GM19025 (cell line): ENCODE measurements at regions not wholly inside any gene's neighbourhood (a gene's known extent, or its start where the extent isn't known, plus 50 kb on each side); places are given as distances from the start of the nearest gene placed in this dataset.

Experiments
- ATAC-seq: cut with Tn5 transposase; IDR thresholded peaks from one replicate; pipeline ENCODE4 v1.9.1; 2021; ENCODE audit warnings: mild to moderate bottlenecking, low read depth, moderate library complexity; ENCODE audit not compliant: unreplicated experiment

DNA sequence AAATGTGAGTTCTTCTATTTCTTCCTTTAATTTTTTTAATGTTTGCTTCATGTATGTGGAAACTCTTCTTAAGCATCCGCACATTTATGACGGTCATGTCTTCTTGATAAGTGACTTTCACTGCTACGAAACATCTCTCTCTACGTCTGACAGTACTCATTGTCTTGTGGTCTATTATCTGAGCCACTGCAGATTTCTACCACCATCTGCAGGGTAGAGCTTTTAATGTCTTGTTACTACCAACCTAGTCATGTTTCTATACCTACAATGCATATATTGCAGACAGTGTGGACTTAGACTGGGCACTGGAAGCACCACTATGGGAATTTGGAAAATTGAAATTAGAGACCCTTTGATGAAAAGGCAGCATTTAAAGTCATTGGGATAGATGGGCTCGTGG is 75.4 kb upstream of the ARHGEF7 start:
- ATAC-seq, result no peak

DNA sequence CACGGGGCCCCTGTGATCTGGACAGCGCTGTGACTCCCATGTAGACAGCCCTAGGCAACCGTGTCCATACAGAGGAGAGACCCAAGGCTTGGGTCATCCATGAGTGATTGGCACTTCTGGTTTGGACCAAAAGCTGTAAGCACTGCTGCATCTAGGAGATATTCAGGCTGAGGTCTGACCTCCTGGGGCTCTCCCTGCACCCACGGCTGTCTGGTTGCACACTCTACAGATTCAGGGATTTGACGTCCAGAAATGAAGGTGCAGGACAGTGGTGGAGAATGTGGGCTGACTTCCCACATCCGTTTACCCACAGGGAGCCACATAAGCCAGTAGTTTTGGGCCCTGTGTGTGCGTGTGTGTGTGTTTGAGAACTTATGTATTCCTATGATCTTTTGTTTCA is 76.2 kb upstream of the ARHGEF7 start:
- no peak for ATAC-seq

DNA sequence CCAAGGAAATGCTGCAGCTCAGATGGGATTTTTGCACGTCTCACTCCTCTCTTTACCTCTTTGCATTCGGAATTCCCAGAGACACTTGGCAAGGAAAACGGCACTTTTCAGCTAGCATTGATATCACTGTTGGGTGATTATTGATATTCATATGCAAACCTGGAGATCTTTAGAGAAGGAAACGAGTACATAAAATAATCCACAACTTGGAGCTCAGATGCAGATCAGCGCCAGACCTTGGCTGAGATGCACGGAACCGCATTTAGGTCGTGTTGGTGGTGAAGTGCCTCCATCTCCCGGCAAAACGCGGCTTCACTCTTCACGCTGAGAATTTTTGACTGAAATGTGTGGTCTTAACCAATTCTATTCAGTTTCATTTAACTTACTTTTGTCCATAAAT is 77.2 kb upstream of the ARHGEF7 start:
- ATAC-seq, result no peak

DNA sequence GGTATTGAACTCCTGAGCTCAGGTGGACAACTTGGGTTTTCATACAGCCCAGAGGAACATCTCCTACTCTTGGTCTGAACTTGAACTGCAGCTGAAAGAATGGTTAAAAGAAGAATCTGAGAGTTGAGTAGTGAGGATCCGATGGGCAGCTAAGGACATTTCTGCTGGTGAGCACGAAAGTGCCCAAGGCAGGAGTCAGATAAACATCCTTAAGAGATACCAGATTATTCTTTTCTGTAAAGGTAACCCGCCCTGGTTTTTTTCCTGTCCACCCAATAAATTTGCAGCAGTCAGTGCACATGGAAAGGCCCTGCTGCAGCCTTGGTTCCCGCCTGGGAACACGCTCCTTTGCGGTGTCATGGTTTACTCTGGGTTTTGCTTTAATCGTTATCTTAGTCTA is 78.4 kb upstream of the ARHGEF7 start:
- no peak for ATAC-seq

DNA sequence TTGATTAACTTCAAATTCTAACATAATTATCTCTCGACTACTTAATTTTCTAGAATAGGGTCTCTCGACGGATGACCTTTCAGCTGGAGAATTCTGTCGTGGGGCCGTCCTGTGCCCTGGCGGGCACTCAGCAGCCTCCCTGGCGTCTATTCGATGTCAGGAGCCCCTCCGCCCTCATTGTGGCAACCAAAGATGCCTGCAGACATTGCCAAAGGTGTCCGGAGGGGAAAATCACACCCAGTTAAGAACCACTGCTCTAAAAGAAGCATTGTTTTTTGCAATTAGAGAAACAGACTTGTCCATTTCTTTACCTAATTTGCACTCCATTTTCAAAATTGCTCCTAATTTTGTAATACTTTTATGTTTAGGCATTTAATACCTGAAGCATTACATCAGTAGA is 79.2 kb upstream of the ARHGEF7 start:
- no peak for ATAC-seq

DNA sequence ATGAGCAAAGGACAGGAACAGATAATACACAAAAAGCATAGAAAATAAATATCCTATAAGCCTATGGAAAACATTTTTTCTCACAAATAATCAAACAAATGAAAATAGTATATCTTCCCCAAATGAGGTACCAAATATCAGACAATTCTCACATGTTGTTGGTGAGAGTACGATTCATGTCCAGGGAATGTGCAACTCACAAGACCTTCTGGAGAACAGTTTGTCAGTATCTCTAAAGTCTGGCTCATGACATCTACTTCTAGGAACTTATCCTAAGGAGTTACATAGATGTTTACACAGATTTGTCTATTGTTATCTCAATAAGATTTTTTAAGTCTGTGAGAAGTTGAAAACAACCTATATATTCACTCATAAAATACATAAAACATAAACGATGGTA is 80.3 kb upstream of the ARHGEF7 start:
- ATAC-seq, result no peak

DNA sequence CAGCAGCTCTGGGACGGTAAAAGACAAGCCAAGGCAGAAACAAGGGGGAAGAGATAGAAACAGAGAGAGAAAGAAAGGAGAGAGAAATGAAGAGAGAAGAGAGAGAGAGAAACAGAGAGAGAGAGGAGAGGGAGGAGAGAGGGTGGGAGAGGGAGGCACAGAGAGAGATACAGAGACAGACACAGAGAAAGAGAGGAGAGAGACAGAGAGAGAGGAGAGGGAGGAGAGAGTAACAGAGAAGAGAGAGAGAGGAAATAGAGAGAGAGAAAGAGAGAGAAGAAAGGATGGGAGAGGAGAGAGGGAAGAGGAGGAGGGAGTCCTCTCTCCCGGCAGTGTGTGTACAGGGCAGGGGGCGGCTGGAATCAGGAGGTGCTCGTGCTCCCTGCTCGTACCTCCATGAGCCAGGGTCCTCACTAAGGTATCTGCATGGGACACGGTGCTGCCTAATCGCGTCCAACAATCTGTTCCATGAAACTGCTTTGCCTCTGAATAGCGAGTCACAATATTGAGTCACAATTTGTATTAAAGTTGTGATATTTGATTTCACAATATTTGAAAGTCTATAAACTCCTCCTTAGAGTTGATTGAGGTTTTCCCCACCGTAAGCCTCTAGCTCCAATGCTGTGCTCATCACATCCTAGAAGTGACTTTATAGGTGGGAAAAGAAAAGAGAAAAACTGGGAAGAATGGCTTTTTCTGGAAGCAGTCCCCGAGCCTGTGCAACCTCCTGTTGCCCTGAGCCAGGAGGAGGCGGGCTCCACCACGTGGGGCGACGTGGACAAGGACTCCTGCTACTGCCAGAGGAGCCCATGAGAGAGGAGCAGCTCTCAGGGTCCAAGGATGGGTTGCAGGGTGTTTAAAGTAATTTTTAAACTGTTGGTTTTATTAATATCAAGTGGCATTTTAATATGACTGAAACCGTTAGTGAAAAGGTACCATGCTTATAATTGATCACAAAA is 81.7 kb upstream of the ARHGEF7 start:
- ATAC-seq, result no peak

DNA sequence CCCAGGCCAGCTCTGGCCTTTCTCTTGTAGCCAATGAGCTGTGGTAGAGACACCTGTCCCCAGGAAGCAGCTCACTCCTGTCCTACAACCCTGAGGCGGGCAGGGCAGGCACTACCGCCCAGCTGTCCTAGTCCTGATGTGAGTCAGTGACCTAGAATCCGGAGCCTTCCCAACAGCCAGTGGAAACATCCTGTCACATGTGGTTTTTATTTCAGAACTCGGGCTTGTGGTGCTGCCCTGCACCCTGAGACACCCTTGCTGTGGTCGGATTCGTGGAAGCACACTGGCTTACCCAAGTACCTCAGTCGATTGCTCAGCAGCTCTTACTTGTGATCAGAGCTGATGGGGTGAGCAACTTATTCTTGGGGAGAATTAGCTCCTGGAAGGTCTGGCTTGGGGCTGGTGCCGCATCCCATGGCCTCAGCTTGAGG is 83.6 kb upstream of the ARHGEF7 start:
- no peak for ATAC-seq

DNA sequence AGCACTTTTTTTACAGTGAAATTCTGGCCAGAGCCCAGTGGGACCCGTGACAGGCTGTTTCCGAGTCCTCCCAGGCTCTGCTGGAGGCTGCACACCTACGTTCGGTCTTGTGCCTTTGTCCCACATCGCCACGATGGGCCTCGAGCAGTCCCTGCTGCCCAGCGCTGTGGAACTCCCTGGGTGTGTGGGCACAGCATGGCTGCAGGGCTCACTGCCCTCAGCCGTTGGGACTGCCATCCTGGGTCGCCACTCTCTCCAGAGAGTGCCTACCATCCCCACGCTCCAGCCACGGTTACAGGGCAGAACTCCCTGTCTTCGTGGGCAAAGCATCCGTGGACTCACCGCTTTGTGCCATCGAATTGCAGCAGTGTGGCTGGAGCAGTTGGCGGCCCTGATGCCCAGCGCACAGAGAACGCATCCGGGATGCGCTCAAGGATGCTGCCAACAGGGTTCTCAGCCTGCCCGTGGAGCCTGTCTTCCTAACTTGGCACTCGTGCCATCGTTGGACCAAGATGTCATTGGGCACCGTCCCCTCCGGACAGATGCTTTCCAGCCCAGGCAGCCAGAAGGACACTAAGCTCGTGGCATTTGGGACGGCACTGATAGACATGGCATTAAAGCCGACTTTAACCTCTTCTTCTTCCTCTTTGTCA is 85.0 kb upstream of the ARHGEF7 start:
- no peak for ATAC-seq

DNA sequence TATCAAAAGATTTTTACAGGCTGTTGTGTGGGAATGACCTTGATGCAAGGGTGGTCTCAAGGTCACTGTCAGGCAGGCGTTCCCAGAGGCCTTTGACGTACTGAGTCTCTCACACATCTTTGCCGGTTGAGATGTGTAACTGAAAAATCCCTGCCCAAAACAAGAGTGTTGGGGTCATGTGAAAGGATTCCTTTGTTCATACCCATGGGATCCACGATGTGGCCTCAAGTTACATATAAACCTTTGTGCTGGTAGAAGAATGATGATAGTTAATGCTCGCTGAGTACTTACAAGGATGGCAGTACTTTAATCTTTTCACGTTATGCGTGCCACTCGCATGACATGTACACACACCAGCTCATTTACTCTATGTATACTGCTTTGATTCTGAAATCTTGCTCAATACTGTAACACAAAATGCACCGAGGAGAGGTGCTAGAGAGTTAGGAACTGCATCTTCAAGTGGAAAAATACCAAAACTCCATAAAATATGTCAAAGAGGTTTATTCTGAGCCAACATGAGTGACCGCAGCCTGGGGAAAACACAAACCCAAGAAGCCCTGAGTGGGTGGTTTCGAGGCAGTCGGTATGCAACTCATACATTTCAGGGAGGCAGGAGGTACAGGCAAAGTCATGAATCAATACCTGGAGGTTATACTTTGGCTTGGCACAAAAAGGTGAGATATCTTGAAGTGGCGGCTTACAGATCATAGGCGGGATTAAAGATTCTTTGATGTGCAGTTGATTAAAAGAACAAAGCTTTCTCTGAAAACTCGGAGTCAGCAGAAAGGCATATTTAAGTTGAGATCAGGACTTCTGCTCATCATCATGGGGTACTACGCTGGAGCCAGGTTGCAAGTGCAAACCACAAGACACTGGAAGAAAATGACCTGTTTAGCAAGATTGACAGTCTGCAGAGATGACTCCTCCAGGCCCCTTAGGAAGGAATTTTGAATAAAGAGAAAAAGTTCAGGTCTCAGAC is 87.4 kb upstream of the ARHGEF7 start:
- ATAC-seq, result no peak

DNA sequence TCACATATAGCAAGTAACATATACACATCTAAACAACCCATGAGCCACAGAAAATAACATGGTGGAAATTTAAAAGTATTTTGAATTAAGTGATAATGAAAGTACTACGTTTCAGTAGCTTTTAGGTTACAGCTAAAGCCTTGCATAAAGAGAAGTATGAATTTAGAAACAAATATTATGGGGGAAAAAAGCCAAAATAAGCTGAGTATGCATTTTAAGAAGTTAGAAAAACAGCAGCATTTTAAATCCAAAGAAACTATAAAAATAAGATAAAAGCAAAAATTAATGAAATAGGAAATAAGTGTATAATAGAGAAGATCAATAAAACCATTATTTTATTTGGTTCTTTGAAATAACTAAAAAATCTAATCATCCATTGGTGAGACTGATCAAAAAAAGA is 89.8 kb upstream of the ARHGEF7 start:
- ATAC-seq, result no peak

DNA sequence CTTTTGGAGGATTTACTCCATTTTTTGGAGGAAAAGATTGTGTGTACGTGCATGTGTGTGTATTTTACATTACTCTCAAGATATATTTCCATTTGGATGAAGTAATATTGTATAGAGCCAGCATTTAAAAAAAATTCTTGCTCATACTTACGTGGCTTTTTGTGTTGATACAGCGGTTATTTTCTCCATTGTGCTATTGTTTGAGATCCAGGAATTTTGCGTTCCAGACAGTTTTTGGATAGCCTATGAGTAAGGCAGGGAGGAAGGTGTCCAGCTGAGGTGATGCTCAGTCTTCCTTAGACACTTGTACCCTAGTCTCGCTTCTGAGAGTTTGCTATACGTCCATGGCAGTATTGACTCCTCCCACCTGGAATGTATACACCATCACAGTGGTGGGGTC is 92.2 kb upstream of the ARHGEF7 start:
- no peak for ATAC-seq

DNA sequence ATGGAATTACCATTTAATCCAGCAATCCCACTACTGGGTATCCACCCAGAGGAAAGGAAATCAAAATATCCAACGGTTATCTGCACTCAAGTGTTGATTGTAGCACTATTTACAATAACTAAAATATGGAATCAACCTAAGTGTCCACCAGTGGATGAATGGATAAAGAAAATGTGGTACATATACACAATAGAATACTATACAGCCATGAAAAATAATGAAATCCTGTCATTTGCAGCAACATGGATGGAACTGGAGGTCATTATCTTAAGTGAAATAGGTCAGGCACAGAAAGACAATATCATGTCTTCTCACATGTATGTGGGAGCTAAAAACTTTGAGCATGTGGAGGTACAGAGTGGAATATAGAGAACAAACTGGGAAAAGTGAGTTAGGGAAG is 92.9 kb upstream of the ARHGEF7 start:
- ATAC-seq, result no peak

DNA sequence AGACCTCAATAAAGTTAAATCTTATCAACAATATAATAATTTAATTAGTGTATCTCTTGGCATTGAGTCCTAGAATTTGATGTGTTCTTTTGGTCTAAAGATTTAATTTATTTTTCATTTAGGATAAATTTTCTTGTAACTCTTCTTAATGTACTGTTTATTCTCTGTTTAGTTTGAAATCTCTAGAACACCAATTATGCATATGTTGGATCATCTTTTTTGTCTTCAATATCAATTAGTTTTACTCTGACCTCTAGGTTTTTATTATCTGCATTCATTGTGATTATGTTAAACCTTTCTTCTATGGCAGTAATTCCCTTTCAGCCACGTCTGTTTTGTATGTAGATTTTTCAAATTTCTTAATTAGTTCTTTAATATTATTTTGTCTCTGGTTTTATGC is 93.8 kb upstream of the ARHGEF7 start:
- no peak for ATAC-seq

DNA sequence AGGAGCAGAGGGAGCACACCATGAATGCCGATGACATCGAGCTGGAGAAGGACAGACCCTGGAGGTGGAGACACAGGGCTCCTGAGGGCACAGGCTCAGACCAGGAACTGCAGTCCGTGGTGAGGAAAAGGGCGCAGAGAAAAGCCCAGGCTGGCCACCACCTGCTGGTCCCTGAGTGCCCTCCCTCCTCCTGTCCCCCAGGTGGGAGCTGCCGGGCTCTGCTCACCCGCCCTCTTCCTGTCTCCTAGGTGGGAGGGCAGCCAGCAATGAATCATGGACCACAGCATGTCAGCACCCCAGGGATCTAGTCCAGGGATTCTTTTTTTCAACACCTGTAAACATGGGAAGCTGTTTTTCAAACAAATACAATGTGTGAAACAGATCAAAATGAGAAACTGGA is 94.6 kb upstream of the ARHGEF7 start:
- ATAC-seq, result no peak

DNA sequence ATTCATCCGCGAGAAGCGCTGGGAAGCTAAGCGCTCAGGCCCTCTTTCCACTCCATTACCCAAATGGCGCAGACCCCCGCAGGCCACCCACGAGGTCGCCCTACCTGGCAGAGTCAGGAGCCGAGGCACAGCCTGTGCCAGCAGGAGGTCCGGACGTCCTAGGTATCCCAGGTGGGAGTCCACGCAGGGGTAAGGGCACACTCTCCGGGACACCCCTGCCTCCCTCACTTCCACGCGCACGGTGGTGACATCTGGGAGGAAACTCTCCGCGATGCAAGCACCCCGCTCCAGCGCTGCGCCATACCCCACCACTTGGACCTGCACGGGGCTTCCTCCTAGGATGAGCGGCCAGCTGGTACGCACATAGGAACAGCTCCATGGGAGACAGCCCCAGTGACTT is 95.1 kb upstream of the ARHGEF7 start:
- ATAC-seq, result no peak

DNA sequence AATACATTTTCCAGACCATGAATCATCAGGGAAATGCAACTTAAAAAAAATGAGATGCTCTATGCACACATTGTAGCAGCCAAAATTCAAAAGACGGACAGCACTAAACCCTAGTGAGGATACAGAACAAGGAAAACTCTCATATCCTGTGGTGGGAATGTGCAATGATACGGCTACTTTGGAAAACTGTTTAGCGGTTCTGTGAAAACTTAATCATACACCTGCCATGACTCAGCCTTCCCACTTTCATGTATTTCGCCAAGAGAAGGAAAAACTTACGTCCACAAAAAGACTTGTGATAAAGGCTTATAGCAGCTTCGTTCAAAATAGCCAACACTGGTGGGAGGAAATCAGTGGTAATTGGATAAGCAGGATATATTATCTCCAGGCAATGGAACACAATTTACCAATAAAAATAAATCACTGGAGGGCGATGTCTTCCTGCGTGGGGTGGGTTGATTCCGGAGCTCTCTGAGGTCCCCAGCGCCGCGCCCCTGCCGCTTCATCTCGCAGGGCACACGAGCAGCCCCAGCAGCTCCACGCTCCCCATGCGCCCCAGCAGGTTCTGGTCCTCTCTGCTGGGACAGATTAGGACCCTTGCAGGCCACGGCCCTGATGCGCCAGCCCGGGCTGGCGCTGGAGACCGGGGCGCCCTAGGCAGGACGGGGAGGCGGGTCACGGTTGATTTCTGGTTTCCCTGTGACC is 97.2 kb upstream of the ARHGEF7 start:
- no peak for ATAC-seq

DNA sequence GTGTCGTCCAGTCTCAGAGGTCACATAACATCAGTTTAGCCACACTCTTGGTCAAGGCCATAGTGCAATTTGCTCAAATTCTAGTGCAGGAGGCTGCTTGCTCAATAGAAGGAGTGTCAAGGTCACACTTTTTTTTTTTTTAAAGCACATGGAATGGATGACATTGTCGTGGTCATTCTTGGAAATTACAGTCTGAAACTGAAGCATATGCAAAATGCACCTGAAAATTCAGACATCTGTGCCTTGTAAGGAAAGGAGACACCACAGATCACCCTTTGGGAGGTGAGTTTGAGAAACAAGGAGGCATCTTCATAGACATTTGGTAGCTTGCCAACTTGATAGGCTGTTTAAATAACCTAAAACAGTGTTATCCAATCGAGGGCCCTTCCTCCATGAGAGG is 98.3 kb upstream of the ANKRD10 start:
- no peak for ATAC-seq

DNA sequence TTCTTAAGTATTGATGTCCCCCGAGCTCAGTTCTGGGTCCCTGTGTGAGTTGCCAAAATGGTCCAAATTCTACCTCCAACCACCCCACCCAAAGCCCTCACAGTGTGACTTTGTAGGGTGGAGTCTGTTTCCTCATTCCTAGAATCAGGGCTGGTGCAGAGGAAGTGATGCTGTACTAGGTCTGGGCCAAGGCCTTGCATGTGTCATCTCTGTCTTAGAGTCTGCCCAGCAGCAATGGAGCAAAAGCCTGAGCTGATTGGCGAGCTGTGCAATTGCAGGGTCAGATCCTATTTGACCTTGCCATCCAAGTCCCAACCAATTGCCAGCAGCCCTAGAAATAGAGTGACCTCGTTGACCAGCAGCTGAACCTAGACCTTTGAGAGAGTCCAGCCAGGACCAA is 97.0 kb upstream of the ANKRD10 start:
- ATAC-seq, result no peak

DNA sequence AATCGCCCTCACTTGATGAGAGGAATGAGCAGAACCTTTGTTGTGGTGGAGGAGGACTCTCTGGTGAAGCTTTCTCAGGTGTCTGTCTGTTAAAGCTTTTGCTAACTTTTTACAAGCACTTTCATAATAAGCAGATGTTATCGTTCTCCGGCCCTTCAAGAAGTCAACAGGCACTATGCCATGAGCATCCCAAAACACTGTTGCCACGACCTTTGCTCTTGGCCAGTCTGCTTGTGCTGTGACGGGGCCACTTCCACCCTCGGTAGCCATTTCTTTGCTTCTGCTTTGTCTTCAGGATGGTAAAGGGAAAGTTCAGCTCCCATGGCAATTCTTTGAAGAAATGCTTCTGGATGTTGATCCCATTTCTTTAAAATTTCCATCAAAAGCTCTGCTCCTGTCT is 93.5 kb upstream of the ANKRD10 start:
- no peak for ATAC-seq
